Pancreas (tissue), 10 donors: ENCODE measurements at regions not wholly inside any gene's neighbourhood (a gene's known extent, or its start where the extent isn't known, plus 50 kb on each side); places are given as distances from the start of the nearest gene placed in this dataset.
"Not testable (repeated sequence)": the region's sequence is repeated elsewhere in the genome, so short reads cannot be mapped to it uniquely, and the experiment has no call there.

Source experiments
- ATAC-seq, 4 donors: fragments of 200-7000 bp; cut with Tn5 transposase; one replicate each; pipeline versions ENCODE4 v1.8.0 to v1.9.1; 2020; ENCODE audit warnings: mild to moderate bottlenecking in 4 of 4, moderate library complexity in 4 of 4
- DNase-seq, 6 donors: peaks; one replicate each; pipeline ENCODE4 v3.0.0-alpha.2; 2020
- FAIRE-seq: peaks from 2 replicates; lab custom pipeline; 2012; peaks lifted over from hg19 to GRCh38; lab: Jason Lieb, UNC
- H3K27ac ChIP-seq, 4 donors: fragments of 200-600 bp; sonication (generic); 1 replicate in 3 of 4; 2 replicates in 1 of 4; pipeline versions ENCODE4 v1.5.0 to v1.8.0; 2020
- H3K27me3 ChIP-seq, 4 donors: fragments of 200-600 bp; one replicate each; pipeline ENCODE4 v1.8.0; 2021
- H3K36me3 ChIP-seq, 3 donors: fragments of 200-600 bp; sonication (generic) in 1 of 3; one replicate each; pipeline versions ENCODE4 v1.5.0 to v1.8.0; 2020 to 2021
- H3K4me1 ChIP-seq, 3 donors: fragments of 200-600 bp; one replicate each; pipeline ENCODE4 v1.8.0; 2021
- H3K4me3 ChIP-seq, 4 donors: fragments of 200-600 bp; sonication (generic) in 2 of 4; one replicate each; pipeline versions ENCODE4 v1.5.0 to v1.8.0; 2020 to 2021
- H3K9me3 ChIP-seq, 4 donors: fragments of 200-600 bp; one replicate each; pipeline ENCODE4 v1.8.0; 2021
- CTCF ChIP-seq, 4 donors: fragments of 200-600 bp; sonication (generic) in 3 of 4; IDR thresholded peaks; one replicate each; pipeline versions ENCODE4 v1.5.0 to v1.8.0; 2021; ENCODE audit warnings: antibody characterized with exemption in 4 of 4
- WGBS, 2 donors: extraction: QIAGEN DNeasy Blood & Tissue Kit; methylation state at CpG; one replicate each; pipeline ENCODE4 v1.1.7; 2013; 5-methylcytosine and 5-hydroxymethylcytosine counted together
- intact Hi-C, 3 donors: fragments of 100-400 bp; cut with DNase I; formaldehyde crosslinking; loops; one replicate each; pipeline versions ENCODE4 v1.11.1 to v1.14.2; 2022
- donor health status: healthy with polysubstance abuse.
- donor health status: DM: no; HTN: no; CAD: no; lungs with moderate emphysema.
- donor health status: DM: no; HTN: no; CAD: no.
- donor health status: control.
- donor health status: control.
- donor health status: Bipolar disorder and iron deficiency.
- donor health status: DM: yes; HTN: yes; CAD: no.
- donor health status: DM: no; HTN: no; CAD: no.
- donor health status: DM: no; HTN: no; CAD: no.
- donor health status: DM: yes; HTN: yes; CAD: no.

- DNase-seq (no peak), ATAC-seq (no peak), FAIRE-seq (no peak)
- Histone ChIP-seq H3K27me3 (no peaks in the 10 kb centered on the region), H3K36me3 (peaks cover 0 to 6% (median 0%) of the 10 kb centered on the region in 3 donors), H3K27ac (peak overlapping the region in 2 of 4 donors; percentile 1 to 7), H3K4me1 (peaks cover 13 to 38% (median 35%) of the 10 kb centered on the region in 3 donors), H3K9me3 (no peaks in the 10 kb centered on the region), H3K4me3 (no peak overlapping the region)
- WGBS, 2 donors: 50 to 58% methylated on average over 5 of the region's 5 CpGs
- intact Hi-C loops: no loop called here
- TF ChIP-seq CTCF (IDR thresholded peaks at IDR 0.05): no peak
Observed at GRCh38 chr9:717722-718121, 123.8 kb upstream of the DMRT1 start.

GRCh38 chr9:720239-720881 lies 121.1 kb upstream of the DMRT1 start:
- WGBS, 2 donors: 69 to 72% methylated on average over 5 of the region's 5 CpGs
- no peak for ATAC-seq
- Histone ChIP-seq H3K36me3 (no peaks in the 10 kb centered on the region), H3K9me3 (no peaks in the 10 kb centered on the region), H3K27me3 (no peaks in the 10 kb centered on the region), H3K4me1 (peaks cover 13 to 27% (median 21%) of the 10 kb centered on the region in 3 donors), H3K4me3 (no peak overlapping the region), H3K27ac (no peak overlapping the region)
- no peak for DNase-seq
- intact Hi-C loops: no loop called here
- FAIRE-seq: no peak
- no peak for TF ChIP-seq CTCF (IDR thresholded peaks at IDR 0.05)

- intact Hi-C loops: no loop called here
- no peaks in the 10 kb centered on the region for H3K27me3 ChIP-seq
- no peak overlapping the region for H3K27ac ChIP-seq
- ATAC-seq: no peak
- no peak for DNase-seq
- H3K4me3 ChIP-seq: no peak overlapping the region
- no peak for TF ChIP-seq CTCF (IDR thresholded peaks at IDR 0.05)
- peaks cover 0 to 9% (median 8%) of the 10 kb centered on the region in 3 donors for H3K4me1 ChIP-seq
- no peaks in the 10 kb centered on the region for H3K36me3 ChIP-seq
- WGBS, 2 donors: 91 to 92% methylated on average over 7 of the region's 7 CpGs
- FAIRE-seq: no peak
- H3K9me3 ChIP-seq: no peaks in the 10 kb centered on the region
Observed at GRCh38 chr9:722388-722980, 119.0 kb upstream of the DMRT1 start.

- intact Hi-C loops, DNase-seq, H3K9me3 ChIP-seq, H3K27ac ChIP-seq, H3K4me3 ChIP-seq, H3K36me3 ChIP-seq, FAIRE-seq, ATAC-seq, H3K27me3 ChIP-seq: not testable (repeated sequence)
- peaks cover 0 to 11% (median 0%) of the 10 kb centered on the region in 3 donors for H3K4me1 ChIP-seq
- 83 to 84% methylated on average over 14 of the region's 14 CpGs for WGBS, 2 donors
Observed at GRCh38 chr9:724461-724860, 117.0 kb upstream of the DMRT1 start.

- DNase-seq: no peak
- no peaks in the 10 kb centered on the region for H3K9me3 ChIP-seq
- peak in 2 of 4 donors; percentile 32 to 59 for ATAC-seq
- no peaks in the 10 kb centered on the region for H3K27me3 ChIP-seq
- H3K36me3 ChIP-seq: peaks cover 0 to 10% (median 0%) of the 10 kb centered on the region in 3 donors
- no peak for TF ChIP-seq CTCF (IDR thresholded peaks at IDR 0.05)
- WGBS, 2 donors: 60 to 71% methylated on average over 4 of the region's 4 CpGs
- H3K27ac ChIP-seq: peak overlapping the region in 2 of 4 donors; percentile 50 to 51
- intact Hi-C loops: no loop called here
- H3K4me3 ChIP-seq: no peak overlapping the region
- H3K4me1 ChIP-seq: peaks cover 0 to 11% (median 0%) of the 10 kb centered on the region in 3 donors
- FAIRE-seq: no peak
Observed at GRCh38 chr9:726005-726404, 115.5 kb upstream of the DMRT1 start.
